Neural progenitor cell (in vitro differentiated cells): ENCODE measurements at regions not wholly inside any gene's neighbourhood (a gene's known extent, or its start where the extent isn't known, plus 50 kb on each side); places are given as distances from the start of the nearest gene placed in this dataset.

Experiments
- EZH2 ChIP-seq: fragments of 200-600 bp; sonication (generic); IDR thresholded peaks from 2 replicates; pipeline ENCODE4 v1.6.1; 2017; ENCODE audit warnings: antibody characterized with exemption, mild to moderate bottlenecking, moderate library complexity
- EZH2phosphoT487 ChIP-seq: fragments of 200-600 bp; sonication (generic); IDR thresholded peaks from 2 replicates; pipeline ENCODE4 v1.6.1; 2017; ENCODE audit warnings: antibody characterized with exemption
- TF ChIP-seq, protein P1 (sequence below): fragments of 200-600 bp; sonication (generic); IDR thresholded peaks from 2 replicates; pipeline ENCODE4 v1.5.1; 2017; ENCODE audit warnings: antibody characterized with exemption, mild to moderate bottlenecking

GRCh38 chr6:85714893-85715530 lies 72.3 kb upstream of the SYNCRIP start:
- TF ChIP-seq, protein P1, sequence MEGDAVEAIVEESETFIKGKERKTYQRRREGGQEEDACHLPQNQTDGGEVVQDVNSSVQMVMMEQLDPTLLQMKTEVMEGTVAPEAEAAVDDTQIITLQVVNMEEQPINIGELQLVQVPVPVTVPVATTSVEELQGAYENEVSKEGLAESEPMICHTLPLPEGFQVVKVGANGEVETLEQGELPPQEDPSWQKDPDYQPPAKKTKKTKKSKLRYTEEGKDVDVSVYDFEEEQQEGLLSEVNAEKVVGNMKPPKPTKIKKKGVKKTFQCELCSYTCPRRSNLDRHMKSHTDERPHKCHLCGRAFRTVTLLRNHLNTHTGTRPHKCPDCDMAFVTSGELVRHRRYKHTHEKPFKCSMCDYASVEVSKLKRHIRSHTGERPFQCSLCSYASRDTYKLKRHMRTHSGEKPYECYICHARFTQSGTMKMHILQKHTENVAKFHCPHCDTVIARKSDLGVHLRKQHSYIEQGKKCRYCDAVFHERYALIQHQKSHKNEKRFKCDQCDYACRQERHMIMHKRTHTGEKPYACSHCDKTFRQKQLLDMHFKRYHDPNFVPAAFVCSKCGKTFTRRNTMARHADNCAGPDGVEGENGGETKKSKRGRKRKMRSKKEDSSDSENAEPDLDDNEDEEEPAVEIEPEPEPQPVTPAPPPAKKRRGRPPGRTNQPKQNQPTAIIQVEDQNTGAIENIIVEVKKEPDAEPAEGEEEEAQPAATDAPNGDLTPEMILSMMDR = no peak
- TF ChIP-seq EZH2 = no peak
- TF ChIP-seq EZH2phosphoT487 = no peak
